ENCODE measurements at regions not wholly inside any gene's neighbourhood (a gene's known extent, or its start where the extent isn't known, plus 50 kb on each side); places are given as distances from the start of the nearest gene placed in this dataset.

- in situ Hi-C loops (cut with MboI; ENCODE audit: low pct_unique_long_range_greater_than_20kb in 2 of 9, low sequenced_read_pairs in 9 of 9, unreplicated experiment in 9 of 9), result no loop called here
- no peak overlapping the region for H3K27ac ChIP-seq
- no peak overlapping the region for H3K4me3 ChIP-seq
- H3K4me1 ChIP-seq (replicated peaks in 1 of 2), result no peaks in the 10 kb centered on the region
- 0 to 100% (median 78%) methylated on average over 1 to 2 of the region's 2 CpGs; no CpG with 5 or more reads in 1 of the 10 experiments for WGBS, 10 experiments
- ATAC-seq (replicated peaks in 6 of 8), result no peak
Observed at GRCh38 chr7:11952972-11953371, 121.0 kb upstream of the THSD7A start.

GRCh38 chr7:11956991-11957390 is 125.0 kb upstream of the THSD7A start:
- in situ Hi-C loops (cut with MboI; ENCODE audit: low pct_unique_long_range_greater_than_20kb in 2 of 9, low sequenced_read_pairs in 9 of 9, unreplicated experiment in 9 of 9), result no loop called here
- ATAC-seq (replicated peaks in 6 of 8), result no peak
- no peak overlapping the region for H3K27ac ChIP-seq
- WGBS, 10 experiments, result 27 to 98% (median 66%) methylated on average over 2 to 5 of the region's 5 CpGs
- H3K4me3 ChIP-seq, result no peak overlapping the region
- H3K4me1 ChIP-seq (replicated peaks in 1 of 2), result no peaks in the 10 kb centered on the region

- Histone ChIP-seq H3K4me1 (replicated peaks in 1 of 2) (no peaks in the 10 kb centered on the region), H3K4me3 (no peak overlapping the region), H3K27ac (no peak overlapping the region)
- in situ Hi-C loops (cut with MboI; ENCODE audit: low pct_unique_long_range_greater_than_20kb in 2 of 9, low sequenced_read_pairs in 9 of 9, unreplicated experiment in 9 of 9), result no loop called here
- ATAC-seq (replicated peaks in 6 of 8), result no peak
- 8 to 100% (median 89%) methylated on average over 1 of the region's 1 CpG; no CpG with 5 or more reads in 1 of the 10 experiments for WGBS, 10 experiments
Observed at GRCh38 chr7:11957956-11958355, 126.0 kb upstream of the THSD7A start.

- in situ Hi-C loops (cut with MboI; ENCODE audit: low pct_unique_long_range_greater_than_20kb in 2 of 9, low sequenced_read_pairs in 9 of 9, unreplicated experiment in 9 of 9), result no loop called here
- ATAC-seq (replicated peaks in 6 of 8), result no peak
- no peak overlapping the region for H3K4me3 ChIP-seq
- 0 to 92% (median 63%) methylated on average over 1 to 2 of the region's 2 CpGs for WGBS, 10 experiments
- no peak overlapping the region for H3K27ac ChIP-seq
- no peaks in the 10 kb centered on the region for H3K4me1 ChIP-seq (replicated peaks in 1 of 2)
Observed at GRCh38 chr7:11959121-11959520, 127.1 kb upstream of the THSD7A start.

GRCh38 chr7:11960621-11961020 is 128.6 kb upstream of the THSD7A start:
- no peaks in the 10 kb centered on the region for H3K4me1 ChIP-seq (replicated peaks in 1 of 2)
- H3K27ac ChIP-seq, result no peak overlapping the region
- ATAC-seq (replicated peaks in 6 of 8), result no peak
- in situ Hi-C loops (cut with MboI; ENCODE audit: low pct_unique_long_range_greater_than_20kb in 2 of 9, low sequenced_read_pairs in 9 of 9, unreplicated experiment in 9 of 9), result no loop called here
- no peak overlapping the region for H3K4me3 ChIP-seq

- in situ Hi-C loops (cut with MboI; ENCODE audit: low pct_unique_long_range_greater_than_20kb in 2 of 9, low sequenced_read_pairs in 9 of 9, unreplicated experiment in 9 of 9), result no loop called here
- no peak overlapping the region for H3K4me3 ChIP-seq
- 0 to 67% (median 29%) methylated on average over 1 of the region's 1 CpG; no CpG with 5 or more reads in 5 of the 10 experiments for WGBS, 10 experiments
- H3K27ac ChIP-seq, result no peak overlapping the region
- peak in 5 of 8 experiments; percentile 13 to 97 (median 46) for ATAC-seq (replicated peaks in 6 of 8)
- H3K4me1 ChIP-seq (replicated peaks in 1 of 2), result peaks cover 0 to 12% of the 10 kb centered on the region in 2 donors
Observed at GRCh38 chr7:11969643-11970042, 137.6 kb upstream of the THSD7A start.

- H3K27ac ChIP-seq, result no peak overlapping the region
- no peak overlapping the region for H3K4me3 ChIP-seq
- peak in 2 of 8 experiments; percentile 68 to 86 for ATAC-seq (replicated peaks in 6 of 8)
- peaks cover 0 to 12% of the 10 kb centered on the region in 2 donors for H3K4me1 ChIP-seq (replicated peaks in 1 of 2)
- in situ Hi-C loops (cut with MboI; ENCODE audit: low pct_unique_long_range_greater_than_20kb in 2 of 9, low sequenced_read_pairs in 9 of 9, unreplicated experiment in 9 of 9), result no loop called here
- WGBS, 10 experiments, result 0 to 95% (median 64%) methylated on average over 1 to 3 of the region's 3 CpGs
Observed at GRCh38 chr7:11970132-11970531, 138.1 kb upstream of the THSD7A start.

- Histone ChIP-seq H3K4me1 (replicated peaks in 1 of 2) (no peaks in the 10 kb centered on the region), H3K27ac (no peak overlapping the region), H3K4me3 (no peak overlapping the region)
- ATAC-seq (replicated peaks in 6 of 8), result no peak
- in situ Hi-C loops (cut with MboI; ENCODE audit: low pct_unique_long_range_greater_than_20kb in 2 of 9, low sequenced_read_pairs in 9 of 9, unreplicated experiment in 9 of 9), result no loop called here
Observed at GRCh38 chr7:11985376-11985775, 153.4 kb upstream of the THSD7A start.

GRCh38 chr7:11985971-11986370 is 154.0 kb upstream of the THSD7A start:
- no peak overlapping the region for H3K4me3 ChIP-seq
- in situ Hi-C loops (cut with MboI; ENCODE audit: low pct_unique_long_range_greater_than_20kb in 2 of 9, low sequenced_read_pairs in 9 of 9, unreplicated experiment in 9 of 9), result no loop called here
- WGBS, 10 experiments, result 18 to 100% (median 78%) methylated on average over 1 to 3 of the region's 3 CpGs; no CpG with 5 or more reads in 2 of the 10 experiments
- H3K4me1 ChIP-seq (replicated peaks in 1 of 2), result no peaks in the 10 kb centered on the region
- no peak for ATAC-seq (replicated peaks in 6 of 8)
- H3K27ac ChIP-seq, result no peak overlapping the region

GRCh38 chr7:11988186-11988585 is 156.2 kb upstream of the THSD7A start:
- H3K4me3 ChIP-seq, result no peak overlapping the region
- WGBS, 10 experiments, result 0 to 100% (median 61%) methylated on average over 1 of the region's 1 CpG
- in situ Hi-C loops (cut with MboI; ENCODE audit: low pct_unique_long_range_greater_than_20kb in 2 of 9, low sequenced_read_pairs in 9 of 9, unreplicated experiment in 9 of 9), result no loop called here
- ATAC-seq (replicated peaks in 6 of 8), result peak in 1 of 8 experiments; percentile 85
- no peak overlapping the region for H3K27ac ChIP-seq
- H3K4me1 ChIP-seq (replicated peaks in 1 of 2), result no peaks in the 10 kb centered on the region

- Histone ChIP-seq H3K27ac (no peak overlapping the region), H3K4me3 (no peak overlapping the region), H3K4me1 (replicated peaks in 1 of 2) (no peaks in the 10 kb centered on the region)
- WGBS, 10 experiments, result 44 to 100% (median 90%) methylated on average over 1 of the region's 1 CpG
- no peak for ATAC-seq (replicated peaks in 6 of 8)
- in situ Hi-C loops (cut with MboI; ENCODE audit: low pct_unique_long_range_greater_than_20kb in 2 of 9, low sequenced_read_pairs in 9 of 9, unreplicated experiment in 9 of 9), result no loop called here
Observed at GRCh38 chr7:12002428-12002827, 170.4 kb upstream of the THSD7A start.

GRCh38 chr7:12004581-12004980 is 172.6 kb upstream of the THSD7A start:
- Histone ChIP-seq H3K4me3 (no peak overlapping the region), H3K27ac (no peak overlapping the region), H3K4me1 (replicated peaks in 1 of 2) (peaks cover 0 to 13% of the 10 kb centered on the region in 2 donors)
- 21 to 100% (median 93%) methylated on average over 1 to 5 of the region's 5 CpGs; no CpG with 5 or more reads in 1 of the 10 experiments for WGBS, 10 experiments
- no peak for ATAC-seq (replicated peaks in 6 of 8)
- in situ Hi-C loops (cut with MboI; ENCODE audit: low pct_unique_long_range_greater_than_20kb in 2 of 9, low sequenced_read_pairs in 9 of 9, unreplicated experiment in 9 of 9), result no loop called here

- Histone ChIP-seq H3K27ac (no peak overlapping the region), H3K4me1 (replicated peaks in 1 of 2) (peaks cover 0 to 13% of the 10 kb centered on the region in 2 donors), H3K4me3 (no peak overlapping the region)
- in situ Hi-C loops (cut with MboI; ENCODE audit: low pct_unique_long_range_greater_than_20kb in 2 of 9, low sequenced_read_pairs in 9 of 9, unreplicated experiment in 9 of 9), result no loop called here
- no peak for ATAC-seq (replicated peaks in 6 of 8)
- 0 to 70% (median 29%) methylated on average over 1 to 2 of the region's 2 CpGs; no CpG with 5 or more reads in 1 of the 10 experiments for WGBS, 10 experiments
Observed at GRCh38 chr7:12007576-12007975, 175.6 kb upstream of the THSD7A start.

GRCh38 chr7:12013983-12014382 is 182.0 kb upstream of the THSD7A start:
- no peak for ATAC-seq (replicated peaks in 6 of 8)
- WGBS, 10 experiments, result 0 to 100% (median 78%) methylated on average over 1 of the region's 1 CpG; no CpG with 5 or more reads in 3 of the 10 experiments
- Histone ChIP-seq H3K27ac (no peak overlapping the region), H3K4me3 (no peak overlapping the region), H3K4me1 (replicated peaks in 1 of 2) (peaks cover 0 to 20% of the 10 kb centered on the region in 2 donors)
- in situ Hi-C loops (cut with MboI; ENCODE audit: low pct_unique_long_range_greater_than_20kb in 2 of 9, low sequenced_read_pairs in 9 of 9, unreplicated experiment in 9 of 9), result no loop called here

All from motor neuron (in vitro differentiated cells).